ENCODE measurements at regions not wholly inside any gene's neighbourhood (a gene's known extent, or its start where the extent isn't known, plus 50 kb on each side); places are given as distances from the start of the nearest gene placed in this dataset.

DNA sequence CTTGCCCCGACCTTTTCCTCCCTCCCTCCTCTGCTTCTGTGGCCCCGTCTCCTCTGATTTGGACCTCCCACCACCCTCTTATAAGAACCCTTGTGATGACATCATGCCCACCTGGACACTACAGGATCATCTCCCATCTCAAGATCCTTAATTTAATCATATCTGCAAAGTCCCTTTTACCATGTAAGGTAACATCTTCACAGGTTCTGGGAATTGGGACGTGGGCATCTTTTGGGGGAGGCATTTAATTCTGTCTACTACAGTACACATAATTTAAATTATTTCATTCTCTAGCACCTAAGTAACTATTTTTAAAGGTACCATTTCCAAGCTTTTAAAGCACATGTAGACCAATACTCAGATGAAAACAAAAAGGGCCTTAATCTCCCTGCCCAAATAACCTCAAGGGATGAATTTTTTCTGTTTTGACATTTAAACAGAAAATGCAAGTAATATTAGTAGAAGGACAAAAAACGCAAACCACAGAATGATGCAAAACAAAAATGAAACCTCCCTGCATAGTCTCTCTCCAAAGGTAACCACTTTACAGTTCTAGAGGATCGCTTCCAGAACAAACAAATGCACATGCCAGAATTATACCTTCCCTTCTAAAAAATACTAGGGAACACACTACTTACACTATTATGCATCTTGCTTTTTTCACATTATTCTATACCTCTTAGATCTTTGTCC is 222.1 kb downstream of the AACS start:
- Histone ChIP-seq H3K9me3 (replicated peaks) (no peaks in the 10 kb centered on the region), H3K4me1 (replicated peaks) (no peaks in the 10 kb centered on the region), H3K27ac (no peak overlapping the region), H3K27me3 (replicated peaks) (peaks cover 6% of the 10 kb centered on the region; the same call in 1 of the 2 replicates), H3K4me3 (no peak overlapping the region), H3K36me3 (no peaks in the 10 kb centered on the region)
- no peak for DNase-seq (ENCODE audit: low read depth in 1 of 2, low spot score in 2 of 2)

DNA sequence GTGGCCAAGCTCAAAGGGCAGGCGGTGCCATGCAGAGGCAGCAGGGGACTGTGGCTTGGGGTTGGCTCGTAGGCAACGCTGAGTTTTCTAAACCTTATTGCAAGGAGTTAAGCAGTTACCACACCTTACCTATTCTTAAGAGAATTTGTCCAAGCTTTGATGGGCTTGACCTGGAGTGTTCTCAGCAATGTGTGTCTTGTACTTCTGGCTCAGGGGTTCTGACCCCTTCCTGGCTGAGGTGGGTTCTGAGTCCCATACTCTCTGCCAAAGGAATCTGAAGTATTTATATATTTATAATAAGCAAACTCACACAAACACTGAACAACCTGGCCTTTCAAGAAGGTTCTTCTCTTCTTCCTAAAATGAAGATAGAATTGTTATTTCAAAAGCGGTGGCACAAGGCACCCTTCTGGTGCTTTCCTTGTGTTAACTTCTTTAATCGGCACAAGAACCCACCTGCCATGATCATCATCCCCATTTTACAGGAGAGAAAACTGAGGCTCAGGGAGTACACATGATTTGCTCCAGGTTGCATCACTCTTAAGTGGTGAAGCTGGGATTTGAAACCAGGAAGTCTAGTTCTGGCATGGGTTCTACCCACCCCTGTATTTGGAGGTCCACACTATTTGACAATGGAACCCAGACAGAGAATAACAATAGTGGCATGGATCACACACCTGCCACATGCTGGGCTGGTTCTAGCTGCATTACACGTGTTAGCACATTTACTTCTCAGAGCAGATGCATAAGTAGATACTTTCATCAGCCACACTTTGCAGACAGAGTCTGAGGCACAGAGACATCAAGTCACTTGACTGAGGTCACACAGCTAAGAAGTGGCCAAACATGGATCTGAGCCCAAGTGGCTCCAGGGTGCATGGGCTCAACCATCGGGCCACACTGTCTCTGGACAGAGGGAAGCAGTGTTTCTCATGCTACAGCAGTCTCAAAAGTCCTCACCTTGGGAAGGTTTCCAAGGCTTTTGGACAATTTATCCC is 224.0 kb downstream of the AACS start:
- Histone ChIP-seq H3K27ac (no peak overlapping the region), H3K27me3 (replicated peaks) (0 out of 2 replicates have a peak, but pooled peaks cover 6% of the 10 kb centered on the region), H3K9me3 (replicated peaks) (no peaks in the 10 kb centered on the region), H3K36me3 (no peaks in the 10 kb centered on the region), H3K4me3 (no peak overlapping the region), H3K4me1 (replicated peaks) (no peaks in the 10 kb centered on the region)
- no peak for DNase-seq (ENCODE audit: low read depth in 1 of 2, low spot score in 2 of 2)

DNA sequence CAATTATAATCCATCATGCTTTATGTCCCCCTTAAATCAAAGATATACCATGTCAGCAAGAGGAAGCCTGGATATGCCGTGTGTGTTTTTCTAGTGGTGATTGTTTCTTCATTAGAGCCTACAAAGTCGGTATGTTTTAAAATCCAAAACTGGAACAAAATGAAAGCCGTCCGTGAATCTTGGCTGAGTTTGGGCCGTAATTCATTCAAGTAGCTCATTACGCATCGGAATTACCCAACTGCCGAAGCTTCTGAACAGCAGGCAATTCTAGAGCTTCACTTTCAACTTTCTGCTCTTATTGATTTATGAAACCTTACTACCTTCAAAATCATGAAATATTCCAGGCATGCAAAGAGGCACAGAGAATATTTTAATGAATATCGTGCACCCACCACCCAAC is 224.7 kb downstream of the AACS start:
- H3K9me3 ChIP-seq (replicated peaks): no peaks in the 10 kb centered on the region
- 0 out of 2 replicates have a peak, but pooled peaks cover 6% of the 10 kb centered on the region for H3K27me3 ChIP-seq (replicated peaks)
- DNase-seq (ENCODE audit: low read depth in 1 of 2, low spot score in 2 of 2): no peak
- no peak overlapping the region for H3K27ac ChIP-seq
- no peaks in the 10 kb centered on the region for H3K36me3 ChIP-seq
- H3K4me1 ChIP-seq (replicated peaks): no peaks in the 10 kb centered on the region
- no peak overlapping the region for H3K4me3 ChIP-seq

DNA sequence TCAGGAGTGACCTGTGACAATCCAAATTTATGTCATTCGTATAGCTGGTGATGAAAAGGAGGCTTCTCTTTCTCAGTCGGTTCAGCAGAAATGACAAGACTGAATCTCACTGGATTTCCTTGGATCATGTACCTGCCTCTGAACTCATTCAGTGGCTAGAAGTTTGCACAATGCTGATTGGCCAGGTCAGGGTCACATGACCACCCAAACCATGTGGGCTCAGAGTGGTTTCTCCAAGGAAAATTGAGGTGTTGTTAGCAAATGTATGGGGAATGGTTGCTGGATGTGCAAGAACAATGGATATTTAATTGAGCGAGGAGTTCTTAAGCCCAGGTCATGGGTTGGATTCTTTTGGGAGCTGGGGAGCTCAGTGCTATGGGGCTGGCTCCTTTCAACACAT is 227.5 kb downstream of the AACS start:
- Histone ChIP-seq H3K9me3 (replicated peaks) (no peaks in the 10 kb centered on the region), H3K27ac (no peak overlapping the region), H3K36me3 (no peaks in the 10 kb centered on the region), H3K4me1 (replicated peaks) (no peaks in the 10 kb centered on the region), H3K4me3 (no peak overlapping the region), H3K27me3 (replicated peaks) (0 out of 2 replicates have a peak, but pooled peaks cover 3% of the 10 kb centered on the region)
- no peak for DNase-seq (ENCODE audit: low read depth in 1 of 2, low spot score in 2 of 2)

DNA sequence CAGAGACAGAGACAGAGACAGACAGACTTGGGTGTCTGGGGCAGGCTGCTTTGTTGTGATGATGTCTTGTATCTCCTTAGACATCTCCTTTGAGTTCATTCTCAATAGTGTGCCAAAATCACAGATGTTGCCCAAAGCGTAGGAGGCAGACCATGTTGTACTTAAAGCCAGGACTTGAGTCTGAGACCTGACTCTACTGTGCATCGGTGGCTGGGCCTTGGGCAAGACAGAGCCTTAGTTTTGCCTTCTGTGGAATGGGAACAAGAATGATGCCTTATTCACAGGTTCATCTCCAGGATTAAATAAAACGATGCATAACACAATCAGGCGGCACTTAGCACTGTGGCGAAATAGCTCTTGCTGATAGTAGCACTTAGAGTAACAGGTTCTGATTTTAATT is 230.3 kb downstream of the AACS start:
- Histone ChIP-seq H3K9me3 (replicated peaks) (no peaks in the 10 kb centered on the region), H3K4me1 (replicated peaks) (no peaks in the 10 kb centered on the region), H3K27me3 (replicated peaks) (no peaks in the 10 kb centered on the region), H3K4me3 (no peak overlapping the region), H3K36me3 (no peaks in the 10 kb centered on the region), H3K27ac (no peak overlapping the region)
- no peak for DNase-seq (ENCODE audit: low read depth in 1 of 2, low spot score in 2 of 2)

DNA sequence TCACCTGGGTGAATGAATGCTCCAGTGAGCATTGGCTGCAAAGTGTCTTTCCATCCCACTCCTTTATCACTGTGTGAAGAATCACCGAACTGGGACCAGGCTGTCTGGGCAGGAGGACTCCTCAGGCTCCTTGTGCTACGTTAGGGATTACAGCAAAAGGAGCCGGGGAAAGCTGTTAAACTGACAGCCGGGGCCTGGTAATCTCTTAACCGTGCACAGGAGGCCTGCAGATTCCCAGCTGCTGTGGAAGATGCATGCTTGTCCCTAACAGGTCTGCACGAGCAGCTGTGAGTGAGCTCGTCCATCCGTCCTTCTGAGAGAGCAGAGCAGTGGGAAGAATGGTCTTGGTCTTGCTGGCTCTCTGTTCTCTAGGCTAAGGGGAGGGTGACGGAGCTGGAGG is 231.5 kb downstream of the AACS start:
- H3K9me3 ChIP-seq (replicated peaks): no peaks in the 10 kb centered on the region

DNA sequence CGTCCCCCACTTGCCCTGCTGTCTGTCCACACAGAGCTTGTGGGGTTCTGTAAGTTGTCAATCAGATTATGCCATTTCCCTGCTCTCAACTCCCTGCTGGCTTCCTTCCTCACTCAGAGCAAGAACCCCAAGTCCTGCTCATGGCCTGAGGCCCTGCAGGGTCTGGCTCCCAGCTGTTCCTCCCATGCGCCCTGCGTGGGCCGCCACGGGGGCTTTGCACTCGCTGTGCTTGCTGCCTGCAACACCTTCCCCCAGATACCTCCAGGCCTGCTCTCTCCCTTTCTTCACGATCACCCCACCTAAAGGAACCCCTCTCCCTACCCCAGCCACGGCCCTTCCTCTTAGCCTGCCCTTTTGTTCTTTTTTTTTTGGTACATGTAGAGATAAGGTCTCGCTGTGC is 234.6 kb downstream of the AACS start:
- no peaks in the 10 kb centered on the region; the same call in 1 of the 2 replicates for H3K27me3 ChIP-seq (replicated peaks)
- H3K9me3 ChIP-seq (replicated peaks): no peaks in the 10 kb centered on the region
- H3K27ac ChIP-seq: no peak overlapping the region
- no peaks in the 10 kb centered on the region for H3K36me3 ChIP-seq
- H3K4me1 ChIP-seq (replicated peaks): no peaks in the 10 kb centered on the region
- DNase-seq (ENCODE audit: low read depth in 1 of 2, low spot score in 2 of 2): no peak
- no peak overlapping the region for H3K4me3 ChIP-seq

More for the DNA sequence above, 231.5 kb downstream of the AACS start:
- H3K4me1 ChIP-seq (replicated peaks): no peaks in the 10 kb centered on the region
- H3K27ac ChIP-seq: no peak overlapping the region
- H3K4me3 ChIP-seq: no peak overlapping the region
- DNase-seq (ENCODE audit: low read depth in 1 of 2, low spot score in 2 of 2): no peak
- no peaks in the 10 kb centered on the region for H3K27me3 ChIP-seq (replicated peaks)
- no peaks in the 10 kb centered on the region for H3K36me3 ChIP-seq

DNA sequence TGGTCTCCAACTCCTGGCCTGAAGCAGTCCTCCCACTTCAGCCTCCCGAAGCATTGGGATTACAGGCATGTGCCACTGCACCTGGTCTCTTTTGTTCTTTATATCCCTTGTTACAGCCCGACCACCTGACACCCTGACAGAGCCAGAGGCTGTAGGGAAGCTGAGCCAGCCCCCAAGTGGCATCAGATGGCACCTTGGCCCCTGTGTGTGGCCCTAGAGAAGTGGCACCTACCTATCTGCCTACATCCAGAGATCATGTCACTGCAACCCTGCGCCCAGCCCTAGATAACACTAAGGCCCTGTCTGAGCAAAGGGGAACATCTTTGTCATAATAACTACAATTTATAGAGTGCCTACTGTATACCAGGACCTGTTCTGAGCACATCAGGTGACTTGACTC is 235.0 kb downstream of the AACS start:
- DNase-seq (ENCODE audit: low read depth in 1 of 2, low spot score in 2 of 2): no peak
- Histone ChIP-seq H3K9me3 (replicated peaks) (no peaks in the 10 kb centered on the region), H3K4me1 (replicated peaks) (no peaks in the 10 kb centered on the region), H3K36me3 (no peaks in the 10 kb centered on the region), H3K27me3 (replicated peaks) (no peaks in the 10 kb centered on the region; the same call in 1 of the 2 replicates), H3K27ac (no peak overlapping the region), H3K4me3 (no peak overlapping the region)

DNA sequence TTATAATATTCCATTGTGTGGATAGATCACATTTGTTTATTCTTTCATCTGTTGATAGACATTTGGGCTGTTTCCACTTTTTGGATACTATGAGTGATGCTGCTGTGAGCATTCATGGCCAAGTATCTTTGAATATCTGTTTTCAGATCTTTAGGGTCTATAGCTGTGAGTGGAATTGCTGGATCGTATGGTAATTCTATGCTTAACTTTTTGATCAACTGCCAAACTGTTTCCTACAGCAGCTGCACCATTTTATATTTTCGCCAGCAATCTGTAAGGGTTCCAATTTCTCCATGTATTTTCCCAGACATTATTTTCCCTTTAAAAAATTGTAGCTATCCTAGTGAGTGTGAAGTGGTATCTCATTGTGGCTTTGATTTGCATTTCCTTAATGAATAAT is 238.1 kb downstream of the AACS start:
- DNase-seq (ENCODE audit: low read depth in 1 of 2, low spot score in 2 of 2): no peak
- H3K27ac ChIP-seq: no peak overlapping the region
- no peak overlapping the region for H3K4me3 ChIP-seq
- H3K4me1 ChIP-seq (replicated peaks): no peaks in the 10 kb centered on the region
- H3K9me3 ChIP-seq (replicated peaks): no peaks in the 10 kb centered on the region
- no peaks in the 10 kb centered on the region for H3K36me3 ChIP-seq
- no peaks in the 10 kb centered on the region; the same call in 1 of the 2 replicates for H3K27me3 ChIP-seq (replicated peaks)

DNA sequence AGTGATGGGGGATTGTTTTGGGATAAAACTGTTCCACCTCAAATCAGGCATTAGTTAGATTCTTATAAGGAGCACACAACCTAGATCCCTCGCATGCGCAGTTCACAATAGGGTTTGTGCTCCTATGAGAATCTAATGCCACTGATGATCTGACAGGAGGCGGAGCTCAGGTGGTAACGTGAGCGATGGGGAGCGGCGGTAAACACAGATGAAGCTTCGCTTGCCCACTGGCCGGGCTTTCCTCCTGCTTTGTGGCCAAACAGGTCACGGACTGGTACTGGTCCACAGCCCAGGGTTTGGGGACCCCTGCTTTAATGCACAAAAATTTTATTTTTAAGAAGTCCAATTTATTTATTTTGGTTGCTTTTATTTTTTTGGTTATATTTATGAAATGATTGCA is 238.8 kb downstream of the AACS start:
- H3K27me3 ChIP-seq (replicated peaks): no peaks in the 10 kb centered on the region; the same call in 1 of the 2 replicates
- H3K4me3 ChIP-seq: no peak overlapping the region
- H3K4me1 ChIP-seq (replicated peaks): no peaks in the 10 kb centered on the region
- no peak for DNase-seq (ENCODE audit: low read depth in 1 of 2, low spot score in 2 of 2)
- H3K27ac ChIP-seq: no peak overlapping the region
- no peaks in the 10 kb centered on the region for H3K9me3 ChIP-seq (replicated peaks)
- no peaks in the 10 kb centered on the region for H3K36me3 ChIP-seq

DNA sequence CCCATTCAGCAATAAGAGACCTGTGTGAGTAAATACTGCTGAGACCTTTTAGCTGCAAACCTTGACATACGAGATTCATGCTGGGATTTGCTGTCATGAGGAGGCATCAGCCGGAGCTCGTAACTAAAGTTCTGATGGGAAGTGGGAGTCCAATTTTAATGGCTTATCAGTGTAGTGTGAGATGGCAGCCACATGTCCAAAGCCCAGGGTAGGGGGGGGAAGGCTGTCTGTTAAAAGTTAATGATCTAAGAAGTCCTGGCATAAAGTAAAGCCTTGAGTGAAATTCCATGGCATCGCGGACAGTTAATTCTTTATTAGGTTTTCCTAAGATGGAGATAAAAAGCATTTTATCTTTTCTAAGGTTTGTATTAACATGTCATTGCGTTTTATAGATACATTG is 240.0 kb downstream of the AACS start:
- DNase-seq (ENCODE audit: low read depth in 1 of 2, low spot score in 2 of 2): no peak
- Histone ChIP-seq H3K27me3 (replicated peaks) (no peaks in the 10 kb centered on the region; the same call in 1 of the 2 replicates), H3K4me1 (replicated peaks) (no peaks in the 10 kb centered on the region), H3K36me3 (no peaks in the 10 kb centered on the region), H3K4me3 (no peak overlapping the region), H3K9me3 (replicated peaks) (no peaks in the 10 kb centered on the region), H3K27ac (no peak overlapping the region)

DNA sequence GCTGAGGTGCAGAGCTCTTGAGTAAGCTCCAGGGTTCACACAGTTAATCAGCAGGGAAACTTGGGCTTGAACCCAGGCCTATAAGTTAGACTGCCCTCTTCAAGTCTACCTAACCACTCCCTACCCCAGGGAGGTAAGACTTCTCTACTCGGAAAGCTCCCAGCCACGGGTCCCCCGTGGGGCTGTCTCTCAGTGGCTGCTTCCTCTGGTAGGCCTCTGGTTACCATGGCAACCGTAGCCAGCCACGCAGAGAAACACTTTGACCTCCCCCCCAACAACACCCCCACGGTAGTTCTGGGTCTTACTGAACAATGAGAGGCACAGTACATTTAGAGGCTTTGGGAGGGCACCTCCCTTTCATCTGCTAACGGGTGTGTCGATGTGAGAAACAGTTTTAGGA is 245.2 kb downstream of the AACS start:
- Histone ChIP-seq H3K27ac (no peak overlapping the region), H3K9me3 (replicated peaks) (no peaks in the 10 kb centered on the region), H3K4me1 (replicated peaks) (no peaks in the 10 kb centered on the region), H3K27me3 (replicated peaks) (no peaks in the 10 kb centered on the region), H3K4me3 (no peak overlapping the region), H3K36me3 (no peaks in the 10 kb centered on the region)
- DNase-seq (ENCODE audit: low read depth in 1 of 2, low spot score in 2 of 2): no peak

DNA sequence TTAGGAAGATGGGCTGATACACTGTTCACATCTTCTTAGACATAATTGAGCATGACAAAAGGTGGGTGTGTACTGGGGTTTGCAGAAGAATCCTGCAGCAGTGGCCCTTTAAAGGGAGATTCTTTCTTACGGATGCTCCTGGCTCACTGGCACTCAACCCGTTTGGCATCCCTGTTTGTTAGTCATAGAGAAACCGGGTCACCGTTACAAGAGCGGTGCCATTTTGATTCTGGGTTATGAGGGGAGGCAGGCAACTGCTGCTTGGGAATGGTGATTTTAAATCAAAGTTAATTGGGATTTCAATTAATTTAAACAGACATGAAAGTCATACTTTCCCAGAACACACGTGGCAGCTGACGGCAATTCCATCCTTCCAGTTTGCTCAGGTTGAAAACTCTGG is 245.8 kb downstream of the AACS start:
- no peaks in the 10 kb centered on the region for H3K4me1 ChIP-seq (replicated peaks)
- H3K27ac ChIP-seq: no peak overlapping the region
- H3K27me3 ChIP-seq (replicated peaks): no peaks in the 10 kb centered on the region
- no peak overlapping the region for H3K4me3 ChIP-seq
- DNase-seq (ENCODE audit: low read depth in 1 of 2, low spot score in 2 of 2): no peak
- no peaks in the 10 kb centered on the region for H3K36me3 ChIP-seq
- no peaks in the 10 kb centered on the region for H3K9me3 ChIP-seq (replicated peaks)

DNA sequence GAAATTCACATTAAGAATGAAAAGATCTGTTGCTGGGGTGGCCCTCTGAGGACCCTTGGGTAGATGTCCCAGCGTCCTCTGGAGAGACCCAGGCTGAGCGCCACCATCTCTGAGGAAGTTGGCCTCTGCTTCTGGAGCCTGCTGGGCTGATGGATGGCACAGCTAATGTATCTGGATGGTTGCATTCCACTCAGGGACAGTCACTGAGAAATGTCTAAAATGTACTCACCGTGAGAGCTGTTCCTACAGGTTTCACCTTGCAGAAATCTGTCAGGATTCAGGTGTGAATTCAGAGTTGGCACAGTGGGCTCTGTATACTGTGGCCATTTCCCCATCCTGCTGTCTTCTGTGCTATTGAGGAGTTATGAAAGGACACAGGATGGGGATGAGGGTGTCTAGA is 247.2 kb downstream of the AACS start:
- Histone ChIP-seq H3K27ac (no peak overlapping the region), H3K9me3 (replicated peaks) (no peaks in the 10 kb centered on the region), H3K4me3 (no peak overlapping the region), H3K4me1 (replicated peaks) (no peaks in the 10 kb centered on the region), H3K36me3 (no peaks in the 10 kb centered on the region), H3K27me3 (replicated peaks) (no peaks in the 10 kb centered on the region)
- DNase-seq (ENCODE audit: low read depth in 1 of 2, low spot score in 2 of 2): no peak
